DND-41 (cell line): ENCODE measurements at regions not wholly inside any gene's neighbourhood (a gene's known extent, or its start where the extent isn't known, plus 50 kb on each side); places are given as distances from the start of the nearest gene placed in this dataset.

Source experiments
- ATAC-seq: fragments of 200-7000 bp; cut with Tn5 transposase; 3 replicates; pipeline ENCODE4 v1.9.1; 2021; ENCODE audit warnings: low read depth; ENCODE audit not compliant: insufficient read depth
- DNase-seq: peaks from one replicate; pipeline ENCODE4 v3.0.0-alpha.2; 2020
- H2AFZ ChIP-seq: 2 replicates; pipeline ENCODE4 v1.6.0; 2012; ENCODE audit warnings: low read depth, low read length
- H3K27ac ChIP-seq: 2 replicates; pipeline ENCODE4 v1.5.1; 2012; ENCODE audit warnings: low read length, inconsistent platforms
- H3K27me3 ChIP-seq: fragments of 200-600 bp; sonication (generic); 2 replicates; pipeline ENCODE4 v1.6.0; 2012; ENCODE audit warnings: low read length, mild to moderate bottlenecking, inconsistent platforms; ENCODE audit not compliant: insufficient read depth, poor library complexity
- H3K36me3 ChIP-seq: 2 replicates; pipeline ENCODE4 v1.5.1; 2012; ENCODE audit warnings: low read length, inconsistent platforms; ENCODE audit not compliant: insufficient read depth
- H3K4me1 ChIP-seq: 2 replicates; pipeline ENCODE4 v1.5.1; 2012; ENCODE audit warnings: mild to moderate bottlenecking, low read length; ENCODE audit not compliant: insufficient read depth
- H3K4me2 ChIP-seq: 2 replicates; pipeline ENCODE4 v1.6.0; 2012; ENCODE audit warnings: mild to moderate bottlenecking, moderate library complexity, low read length, inconsistent platforms; ENCODE audit not compliant: insufficient read depth
- H3K4me3 ChIP-seq, 2 experiments: fragments of 200-600 bp in 1 of 2; shearing (Covaris generic) in 1 of 2; 2 replicates each; pipeline ENCODE4 v1.5.1; 2012 to 2016; ENCODE audit warnings: inconsistent platforms in 2 of 2, low read length in 2 of 2, mild to moderate bottlenecking in 2 of 2, low read depth in 1 of 2, moderate library complexity in 1 of 2
- H3K79me2 ChIP-seq: 2 replicates; pipeline ENCODE4 v1.6.0; 2012; ENCODE audit warnings: low read length, inconsistent platforms; ENCODE audit not compliant: insufficient read depth
- H3K9ac ChIP-seq: 2 replicates; pipeline ENCODE4 v1.6.0; 2012; ENCODE audit warnings: low read depth, mild to moderate bottlenecking, inconsistent platforms, low read length, moderate library complexity
- H3K9me3 ChIP-seq: 2 replicates; pipeline ENCODE4 v1.5.1; 2012; ENCODE audit warnings: low read length, moderate library complexity, mild to moderate bottlenecking, inconsistent platforms; ENCODE audit not compliant: insufficient read depth, severe bottlenecking
- H4K20me1 ChIP-seq: 2 replicates; pipeline ENCODE4 v1.6.0; 2012; ENCODE audit warnings: low read length; ENCODE audit not compliant: insufficient read depth
- EZH2 ChIP-seq: IDR thresholded peaks from 3 replicates; pipeline ENCODE4 v1.6.1; 2012; ENCODE audit warnings: borderline replicate concordance, low read depth, mild to moderate bottlenecking, moderate library complexity, low read length, inconsistent platforms; ENCODE audit not compliant: severe bottlenecking
- TF ChIP-seq, protein P1 (sequence below): IDR thresholded peaks from 2 replicates; pipeline ENCODE4 v1.5.1; 2012; ENCODE audit warnings: borderline replicate concordance, low read length, moderate library complexity, mild to moderate bottlenecking; ENCODE audit not compliant: poor library complexity, severe bottlenecking; ENCODE audit errors: extremely low read depth

DNA sequence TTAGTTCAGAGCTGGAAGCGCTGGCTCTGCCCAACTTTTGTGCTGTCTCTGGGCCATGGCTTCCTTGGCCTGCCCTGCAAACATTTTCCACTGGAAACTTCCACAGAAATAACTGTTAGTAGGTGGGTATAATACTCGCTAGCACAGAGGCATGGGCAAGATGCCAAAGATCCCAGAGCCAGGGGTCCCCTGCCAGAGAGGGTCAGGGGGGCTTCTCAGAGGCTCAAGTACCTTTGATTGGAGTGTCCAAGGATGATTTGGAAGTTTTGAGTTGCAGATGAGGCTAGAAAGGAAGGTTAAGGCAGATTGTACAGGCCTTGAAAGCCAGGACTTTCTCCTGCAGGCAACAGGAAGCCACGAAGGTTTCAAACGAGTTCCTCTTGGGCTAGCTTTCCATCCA, 187.6 kb downstream of the DICER1 start:
- H3K4me3 ChIP-seq = no peak overlapping the region
- no peak overlapping the region for H2AFZ ChIP-seq
- ATAC-seq (peak; percentile 54; the same call in 2 of the 3 replicates), DNase-seq (peak; percentile 18)
- H4K20me1 ChIP-seq = no peaks in the 10 kb centered on the region
- H3K27ac ChIP-seq = 0 out of 2 replicates have a peak overlapping the region, but pooled peaks have one; percentile 1
- peaks cover 11% of the 10 kb centered on the region for H3K4me1 ChIP-seq
- no peaks in the 10 kb centered on the region for H3K9me3 ChIP-seq
- H3K27me3 ChIP-seq = no peaks in the 10 kb centered on the region
- no peaks in the 10 kb centered on the region for H3K79me2 ChIP-seq
- TF ChIP-seq, protein P1, sequence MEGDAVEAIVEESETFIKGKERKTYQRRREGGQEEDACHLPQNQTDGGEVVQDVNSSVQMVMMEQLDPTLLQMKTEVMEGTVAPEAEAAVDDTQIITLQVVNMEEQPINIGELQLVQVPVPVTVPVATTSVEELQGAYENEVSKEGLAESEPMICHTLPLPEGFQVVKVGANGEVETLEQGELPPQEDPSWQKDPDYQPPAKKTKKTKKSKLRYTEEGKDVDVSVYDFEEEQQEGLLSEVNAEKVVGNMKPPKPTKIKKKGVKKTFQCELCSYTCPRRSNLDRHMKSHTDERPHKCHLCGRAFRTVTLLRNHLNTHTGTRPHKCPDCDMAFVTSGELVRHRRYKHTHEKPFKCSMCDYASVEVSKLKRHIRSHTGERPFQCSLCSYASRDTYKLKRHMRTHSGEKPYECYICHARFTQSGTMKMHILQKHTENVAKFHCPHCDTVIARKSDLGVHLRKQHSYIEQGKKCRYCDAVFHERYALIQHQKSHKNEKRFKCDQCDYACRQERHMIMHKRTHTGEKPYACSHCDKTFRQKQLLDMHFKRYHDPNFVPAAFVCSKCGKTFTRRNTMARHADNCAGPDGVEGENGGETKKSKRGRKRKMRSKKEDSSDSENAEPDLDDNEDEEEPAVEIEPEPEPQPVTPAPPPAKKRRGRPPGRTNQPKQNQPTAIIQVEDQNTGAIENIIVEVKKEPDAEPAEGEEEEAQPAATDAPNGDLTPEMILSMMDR = no peak
- TF ChIP-seq EZH2 = no peak
- H3K36me3 ChIP-seq = no peaks in the 10 kb centered on the region
- H3K4me2 ChIP-seq = no peak overlapping the region
- H3K9ac ChIP-seq = no peak overlapping the region

DNA sequence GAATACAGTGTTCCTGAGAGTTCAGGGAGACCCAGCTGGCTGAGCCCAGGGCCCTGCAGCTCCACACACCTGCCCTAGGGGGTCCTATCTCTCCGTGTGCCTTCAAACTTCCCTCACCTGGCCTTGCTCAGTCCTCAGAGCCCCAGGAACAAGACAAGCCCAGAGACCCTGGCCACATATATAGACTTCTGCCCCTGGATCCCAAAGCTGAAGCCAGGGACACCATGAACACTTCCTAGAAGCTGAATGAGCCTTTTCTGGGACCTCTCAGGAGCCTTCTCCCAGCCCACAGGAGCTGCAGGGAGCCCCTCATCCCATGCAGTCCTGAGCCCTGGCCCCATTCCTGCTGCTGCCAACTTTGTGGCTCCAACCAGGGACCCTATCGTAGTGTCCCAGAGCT, 190.5 kb downstream of the DICER1 start:
- Histone ChIP-seq H3K27ac (no peak overlapping the region), H3K79me2 (no peaks in the 10 kb centered on the region), H3K27me3 (no peaks in the 10 kb centered on the region), H3K9me3 (no peaks in the 10 kb centered on the region), H3K4me2 (no peak overlapping the region), H3K4me1 (peaks cover 11% of the 10 kb centered on the region), H4K20me1 (no peaks in the 10 kb centered on the region), H3K9ac (no peak overlapping the region), H2AFZ (no peak overlapping the region), H3K4me3 (no peak overlapping the region), H3K36me3 (no peaks in the 10 kb centered on the region)
- ATAC-seq (no peak), DNase-seq (no peak)
- no peak for TF ChIP-seq EZH2
- TF ChIP-seq, protein P1 = no peak

DNA sequence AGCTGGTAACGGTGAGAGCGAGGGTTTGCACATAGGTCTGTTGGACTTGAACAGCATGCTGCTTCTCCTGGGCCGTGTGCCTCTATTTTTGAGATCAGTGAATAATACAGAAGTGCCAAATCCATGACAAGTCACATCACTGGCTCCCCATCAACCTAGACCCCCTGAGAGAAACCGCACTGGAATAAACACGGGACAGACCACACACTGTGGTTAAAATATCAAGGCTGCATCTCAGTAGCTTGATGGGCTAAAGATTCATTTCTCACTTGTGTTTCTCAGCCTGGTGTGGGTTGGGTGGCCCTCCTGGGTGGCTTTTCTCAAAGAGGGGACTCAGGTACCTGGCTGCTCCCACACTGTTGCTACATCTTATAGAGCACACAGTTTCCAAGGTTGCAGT, 191.0 kb downstream of the DICER1 start:
- no peaks in the 10 kb centered on the region for H3K36me3 ChIP-seq
- DNase-seq = no peak

More for the DNA sequence above, 191.0 kb downstream of the DICER1 start:
- Histone ChIP-seq H3K9me3 (no peaks in the 10 kb centered on the region), H3K4me1 (peaks cover 11% of the 10 kb centered on the region), H3K27me3 (no peaks in the 10 kb centered on the region), H3K4me2 (no peak overlapping the region), H3K27ac (no peak overlapping the region), H4K20me1 (no peaks in the 10 kb centered on the region), H3K9ac (no peak overlapping the region), H3K4me3 (no peak overlapping the region), H3K79me2 (no peaks in the 10 kb centered on the region), H2AFZ (no peak overlapping the region)
- peak; percentile 61; the same call in 2 of the 3 replicates for ATAC-seq
- TF ChIP-seq, protein P1 = no peak
